SU-DHL-6 (cell line): ENCODE measurements at regions not wholly inside any gene's neighbourhood (a gene's known extent, or its start where the extent isn't known, plus 50 kb on each side); places are given as distances from the start of the nearest gene placed in this dataset.
"Not testable (repeated sequence)": the region's sequence is repeated elsewhere in the genome, so short reads cannot be mapped to it uniquely, and the experiment has no call there.

ENCODE experiments used
- H2AFZ ChIP-seq: fragments of 200-600 bp; sonication (generic); 2 replicates; pipeline ENCODE4 v1.6.1; 2014; ENCODE audit warnings: low read depth, mild to moderate bottlenecking, moderate library complexity, mixed read lengths, antibody characterized with exemption, low read length; ENCODE audit not compliant: severe bottlenecking
- H3F3A ChIP-seq: fragments of 200-600 bp; shearing (Covaris generic); 2 replicates; pipeline ENCODE4 v1.6.0; 2016; ENCODE audit warnings: antibody characterized with exemption, mild to moderate bottlenecking; ENCODE audit not compliant: insufficient read depth
- H3K27ac ChIP-seq: fragments of 200-600 bp; sonication (generic); 2 replicates; pipeline ENCODE4 v1.5.1; 2016; ENCODE audit warnings: low read depth, mild to moderate bottlenecking, low read length, moderate library complexity, mixed read lengths
- H3K27me3 ChIP-seq: fragments of 200-600 bp; sonication (generic), shearing (Covaris generic); 2 replicates; pipeline ENCODE4 v1.6.0; 2014; ENCODE audit warnings: mild to moderate bottlenecking, low read length
- H3K36me3 ChIP-seq: fragments of 200-600 bp; sonication (generic); 2 replicates; pipeline ENCODE4 v1.6.1; 2014; ENCODE audit warnings: mild to moderate bottlenecking, low read length, mixed read lengths
- H3K4me2 ChIP-seq: fragments of 300-600, 200-600 bp; shearing (Covaris generic), sonication (generic); 2 replicates; pipeline ENCODE4 v1.6.0; 2014; ENCODE audit warnings: low read length, low read depth, mild to moderate bottlenecking; ENCODE audit not compliant: poor library complexity, severe bottlenecking
- H3K4me3 ChIP-seq: fragments of 200-600 bp; sonication (generic); 2 replicates; pipeline ENCODE4 v1.5.1; 2014; ENCODE audit warnings: antibody characterized with exemption, low read length, mild to moderate bottlenecking, mixed read lengths; ENCODE audit not compliant: insufficient read depth, poor library complexity, severe bottlenecking
- H3K79me2 ChIP-seq: fragments of 200-600 bp; sonication (generic); 2 replicates; pipeline ENCODE4 v1.6.1; 2014; ENCODE audit warnings: mild to moderate bottlenecking, low read length, moderate library complexity; ENCODE audit not compliant: insufficient read depth
- H3K9ac ChIP-seq: fragments of 200-600 bp; sonication (generic); 2 replicates; pipeline ENCODE4 v1.7.0; 2014; ENCODE audit warnings: mild to moderate bottlenecking, low read length
- H3K9me2 ChIP-seq: fragments of 200-600 bp; sonication (generic); replicated peaks from 2 replicates; pipeline ENCODE4 v1.6.1; 2014; ENCODE audit warnings: low read length; ENCODE audit not compliant: insufficient read depth
- H3K9me3 ChIP-seq: fragments of 200-600 bp; sonication (generic); 2 replicates; pipeline ENCODE4 v1.6.1; 2014; ENCODE audit warnings: low read length, mixed read lengths; ENCODE audit not compliant: insufficient read depth
- H4K20me1 ChIP-seq: fragments of 200-600 bp; sonication (generic); 2 replicates; pipeline ENCODE4 v1.6.1; 2014; ENCODE audit warnings: low read depth, mild to moderate bottlenecking, antibody characterized with exemption, low read length, moderate library complexity, mixed read lengths
- CTCF ChIP-seq: fragments of 200-600 bp; sonication (generic); IDR thresholded peaks from one replicate; pipeline ENCODE4 v1.5.1; 2017; ENCODE audit warnings: antibody characterized with exemption, mild to moderate bottlenecking, low read length, moderate library complexity; ENCODE audit not compliant: insufficient read depth, poor library complexity, severe bottlenecking
- EZH2phosphoT487 ChIP-seq: fragments of 200-600 bp; sonication (generic), shearing (Covaris generic); conservative IDR thresholded peaks from 2 replicates; pipeline ENCODE4 v1.6.1; 2018; ENCODE audit warnings: mild to moderate bottlenecking, antibody characterized with exemption, low read length, moderate library complexity, mixed read lengths

GRCh38 chr12:131445795-131446194, 265.1 kb upstream of the SFSWAP start:
- no peak overlapping the region for H3K27ac ChIP-seq
- H3F3A ChIP-seq: no peaks in the 10 kb centered on the region

GRCh38 chr12:131447636-131448035, 263.3 kb upstream of the SFSWAP start:
- not testable (repeated sequence) for H3K4me3 ChIP-seq, H4K20me1 ChIP-seq, H2AFZ ChIP-seq, H3K36me3 ChIP-seq, H3K4me2 ChIP-seq, H3K9me3 ChIP-seq, H3K9ac ChIP-seq, H3F3A ChIP-seq, H3K27ac ChIP-seq, H3K27me3 ChIP-seq, H3K9me2 ChIP-seq, H3K79me2 ChIP-seq

More at GRCh38 chr12:131445795-131446194, 265.1 kb upstream of the SFSWAP start:
- no peak for TF ChIP-seq CTCF
- no peak for TF ChIP-seq EZH2phosphoT487
- no peaks in the 10 kb centered on the region for H3K27me3 ChIP-seq
- no peak overlapping the region for H3K9ac ChIP-seq
- H3K4me3 ChIP-seq: no peak overlapping the region
- no peaks in the 10 kb centered on the region for H3K9me3 ChIP-seq
- no peaks in the 10 kb centered on the region for H4K20me1 ChIP-seq
- no peak overlapping the region for H2AFZ ChIP-seq
- no peaks in the 10 kb centered on the region for H3K36me3 ChIP-seq
- no peaks in the 10 kb centered on the region for H3K9me2 ChIP-seq
- H3K4me2 ChIP-seq: no peak overlapping the region
- H3K79me2 ChIP-seq: no peaks in the 10 kb centered on the region

- Histone ChIP-seq H3K9me3 (no peaks in the 10 kb centered on the region), H3K9me2 (no peaks in the 10 kb centered on the region), H3K79me2 (no peaks in the 10 kb centered on the region), H4K20me1 (no peaks in the 10 kb centered on the region), H3K27ac (no peak overlapping the region), H3K4me3 (no peak overlapping the region), H3F3A (no peaks in the 10 kb centered on the region), H2AFZ (no peak overlapping the region), H3K27me3 (no peaks in the 10 kb centered on the region), H3K36me3 (no peaks in the 10 kb centered on the region), H3K9ac (no peak overlapping the region), H3K4me2 (no peak overlapping the region)
- TF ChIP-seq EZH2phosphoT487 (no peak), CTCF (no peak)
Observed at GRCh38 chr12:131448254-131448795, 262.6 kb upstream of the SFSWAP start.

- Histone ChIP-seq H2AFZ (no peak overlapping the region), H3F3A (no peaks in the 10 kb centered on the region), H3K4me2 (no peak overlapping the region), H3K9ac (no peak overlapping the region), H3K36me3 (no peaks in the 10 kb centered on the region), H3K9me2 (no peaks in the 10 kb centered on the region), H3K9me3 (no peaks in the 10 kb centered on the region), H3K27ac (no peak overlapping the region), H3K27me3 (no peaks in the 10 kb centered on the region), H4K20me1 (no peaks in the 10 kb centered on the region), H3K79me2 (no peaks in the 10 kb centered on the region), H3K4me3 (no peak overlapping the region)
- TF ChIP-seq CTCF (no peak), EZH2phosphoT487 (no peak)
Observed at GRCh38 chr12:131449027-131449426, 261.9 kb upstream of the SFSWAP start.
